ENCODE measurements at regions not wholly inside any gene's neighbourhood (a gene's known extent, or its start where the extent isn't known, plus 50 kb on each side); places are given as distances from the start of the nearest gene placed in this dataset.

DNA sequence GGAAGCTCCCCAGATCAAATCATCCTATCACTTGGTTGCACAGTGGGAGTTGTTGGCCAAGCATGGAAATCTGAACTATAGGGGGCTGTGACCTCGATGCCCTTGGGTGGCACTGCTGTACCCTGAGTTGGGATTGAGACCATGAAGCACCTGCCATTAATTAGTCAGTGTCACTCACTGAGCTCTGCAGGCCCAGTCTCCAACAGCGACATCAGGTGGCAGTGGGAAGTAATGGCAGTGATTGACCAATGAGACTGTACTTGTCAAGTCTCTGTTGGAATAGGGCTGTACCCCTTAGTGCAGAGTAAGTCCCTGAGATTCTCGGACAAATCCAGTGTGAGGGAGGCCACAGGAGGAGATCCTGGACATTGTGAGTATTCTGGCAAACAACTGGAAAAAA is 118.0 kb upstream of the RPL38 start:
- DNase-seq (ENCODE audit: insufficient read length, low spot score) (no peak), FAIRE-seq (peak; percentile 44)
- TF ChIP-seq, protein P1, sequence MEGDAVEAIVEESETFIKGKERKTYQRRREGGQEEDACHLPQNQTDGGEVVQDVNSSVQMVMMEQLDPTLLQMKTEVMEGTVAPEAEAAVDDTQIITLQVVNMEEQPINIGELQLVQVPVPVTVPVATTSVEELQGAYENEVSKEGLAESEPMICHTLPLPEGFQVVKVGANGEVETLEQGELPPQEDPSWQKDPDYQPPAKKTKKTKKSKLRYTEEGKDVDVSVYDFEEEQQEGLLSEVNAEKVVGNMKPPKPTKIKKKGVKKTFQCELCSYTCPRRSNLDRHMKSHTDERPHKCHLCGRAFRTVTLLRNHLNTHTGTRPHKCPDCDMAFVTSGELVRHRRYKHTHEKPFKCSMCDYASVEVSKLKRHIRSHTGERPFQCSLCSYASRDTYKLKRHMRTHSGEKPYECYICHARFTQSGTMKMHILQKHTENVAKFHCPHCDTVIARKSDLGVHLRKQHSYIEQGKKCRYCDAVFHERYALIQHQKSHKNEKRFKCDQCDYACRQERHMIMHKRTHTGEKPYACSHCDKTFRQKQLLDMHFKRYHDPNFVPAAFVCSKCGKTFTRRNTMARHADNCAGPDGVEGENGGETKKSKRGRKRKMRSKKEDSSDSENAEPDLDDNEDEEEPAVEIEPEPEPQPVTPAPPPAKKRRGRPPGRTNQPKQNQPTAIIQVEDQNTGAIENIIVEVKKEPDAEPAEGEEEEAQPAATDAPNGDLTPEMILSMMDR (IDR thresholded peaks at IDR 0.05; ENCODE audit: insufficient read depth, missing control alignments), result peak; percentile 23

DNA sequence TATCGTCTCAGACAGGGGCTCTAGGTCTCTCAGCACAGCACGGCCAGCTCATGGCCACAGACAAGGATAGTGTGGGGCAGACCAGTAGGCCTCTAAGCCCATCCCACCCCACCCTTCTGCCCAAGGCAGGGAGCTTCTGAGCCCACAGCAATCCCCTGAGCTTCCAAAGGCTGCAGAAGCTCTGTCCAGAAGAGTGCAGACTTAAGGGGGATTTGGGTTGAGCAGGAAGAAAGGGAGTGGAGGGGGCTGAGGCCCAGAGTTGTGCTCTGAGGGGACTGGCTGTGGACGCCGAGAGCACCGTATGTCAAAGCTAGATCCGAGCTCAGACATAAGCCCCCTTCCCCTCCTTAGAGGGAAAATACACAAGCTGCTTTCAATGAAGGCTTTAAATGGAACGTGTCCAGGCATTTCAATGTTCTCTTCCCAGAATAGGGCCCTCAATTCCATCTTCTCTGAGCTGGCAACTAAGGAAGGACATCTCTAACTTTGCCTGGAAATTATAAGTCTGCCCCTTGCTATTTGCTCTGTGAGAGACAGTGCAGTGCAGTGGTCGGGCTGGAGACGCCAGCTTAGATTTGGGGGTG is 116.4 kb upstream of the RPL38 start:
- DNase-seq (ENCODE audit: insufficient read length, low spot score) (peak; percentile 55), FAIRE-seq (peak; percentile 58)
- TF ChIP-seq, protein P1 (IDR thresholded peaks at IDR 0.05; ENCODE audit: insufficient read depth, missing control alignments), result peak; percentile 4

DNA sequence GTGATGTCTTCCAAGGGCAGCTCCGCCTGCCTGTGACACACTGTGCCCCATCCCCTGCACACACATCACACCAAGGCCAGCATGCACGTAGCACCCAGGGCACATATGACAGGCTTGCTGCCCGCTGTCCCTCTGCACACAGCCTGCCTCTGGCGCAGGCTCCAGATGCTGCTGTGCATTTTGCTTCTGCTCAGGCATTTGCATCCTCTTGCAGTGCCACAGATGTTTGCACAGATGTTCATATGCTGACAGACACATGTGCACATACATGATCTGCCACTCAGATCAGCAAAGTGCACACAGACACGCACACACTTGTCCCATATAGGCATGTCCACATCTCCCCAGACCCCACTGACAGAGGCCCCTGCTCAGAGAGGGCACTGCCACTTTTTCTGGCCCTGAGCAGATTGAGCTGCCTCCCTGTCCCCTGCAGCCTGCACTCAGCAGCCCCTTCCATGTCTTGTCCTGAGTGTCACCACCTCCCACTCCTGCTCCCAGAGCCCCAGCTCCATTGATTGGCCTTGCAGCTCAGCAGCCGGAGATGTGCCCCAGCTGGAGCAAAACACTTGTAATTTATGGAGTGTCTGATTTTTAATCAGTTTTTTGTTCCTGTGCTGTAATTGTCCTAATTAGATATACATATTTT is 115.1 kb upstream of the RPL38 start:
- no peak for FAIRE-seq
- no peak for DNase-seq (ENCODE audit: insufficient read length, low spot score)
- TF ChIP-seq, protein P1 (IDR thresholded peaks at IDR 0.05; ENCODE audit: insufficient read depth, missing control alignments), result no peak

DNA sequence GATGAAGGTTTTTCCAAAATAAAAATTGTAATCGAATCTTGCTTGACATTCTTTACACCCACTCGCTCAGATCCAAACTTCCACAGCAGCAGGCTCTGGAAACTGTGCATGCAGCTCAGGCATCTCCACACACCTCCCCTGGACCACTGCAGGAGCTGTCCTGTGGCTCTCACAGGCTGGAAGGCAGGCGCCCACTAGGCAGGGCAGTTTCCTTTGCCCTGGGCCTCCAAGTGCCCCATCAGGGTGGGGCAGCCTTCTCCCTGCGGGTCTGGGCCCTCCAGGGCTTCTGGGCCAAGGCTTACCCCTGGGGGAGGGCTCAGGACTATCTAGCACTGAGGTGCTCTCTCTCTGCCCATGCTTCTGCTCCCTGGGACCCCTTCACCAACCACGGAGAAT is 114.5 kb upstream of the RPL38 start:
- DNase-seq (ENCODE audit: insufficient read length, low spot score) (no peak), FAIRE-seq (no peak)
- TF ChIP-seq, protein P1 (IDR thresholded peaks at IDR 0.05; ENCODE audit: insufficient read depth, missing control alignments), result no peak

DNA sequence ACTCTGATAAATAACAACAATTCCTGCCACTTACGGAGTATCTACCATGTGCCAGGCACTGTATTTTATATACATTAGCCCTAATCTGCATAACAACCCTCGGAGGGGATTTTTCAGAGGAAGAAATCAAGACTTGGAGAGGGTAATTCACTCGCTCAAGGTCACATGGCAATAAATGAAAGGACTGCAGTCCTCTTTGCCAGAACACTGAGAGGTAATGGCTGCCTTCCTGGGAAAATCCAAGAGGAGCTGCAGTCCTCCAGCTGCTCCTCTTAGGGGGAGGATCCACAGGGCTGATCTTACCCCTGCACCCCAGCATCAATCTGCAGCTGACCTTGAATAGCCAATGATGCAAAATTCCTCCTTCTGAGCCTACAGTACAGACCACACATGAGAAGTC is 114.1 kb upstream of the RPL38 start:
- DNase-seq (ENCODE audit: insufficient read length, low spot score), result no peak
- FAIRE-seq, result no peak
- TF ChIP-seq, protein P1 (IDR thresholded peaks at IDR 0.05; ENCODE audit: insufficient read depth, missing control alignments), result no peak

DNA sequence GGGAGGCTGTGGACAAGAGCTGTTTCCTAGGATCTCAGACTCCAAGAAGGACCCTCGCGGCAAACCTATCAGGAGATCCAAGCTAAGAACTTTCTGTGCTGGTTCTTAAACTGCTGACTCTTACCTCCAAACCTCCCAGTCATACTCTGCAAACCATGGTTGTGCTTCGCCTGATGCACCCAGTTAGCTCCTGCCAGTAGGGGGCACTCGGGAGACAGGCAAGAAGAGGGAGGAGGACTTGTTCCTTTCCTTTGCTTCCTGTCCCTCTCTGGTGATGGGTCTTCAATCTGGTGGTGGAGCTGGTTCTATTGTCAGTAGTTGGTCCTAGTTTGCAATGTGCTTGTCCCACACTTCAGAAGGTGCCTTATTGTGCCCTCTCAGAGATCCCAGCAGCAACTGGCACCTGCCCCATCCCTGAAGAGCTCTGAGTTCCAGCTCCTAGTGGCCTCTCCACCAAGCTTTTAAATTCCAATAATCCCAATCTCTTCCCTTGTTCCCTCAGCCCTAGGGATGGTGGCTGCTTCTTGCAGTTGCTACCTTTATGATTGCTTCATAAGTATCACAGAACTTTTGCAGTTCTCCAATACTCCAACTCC is 113.5 kb upstream of the RPL38 start:
- DNase-seq (ENCODE audit: insufficient read length, low spot score) (no peak), FAIRE-seq (peak; percentile 11)
- TF ChIP-seq, protein P1 (IDR thresholded peaks at IDR 0.05; ENCODE audit: insufficient read depth, missing control alignments), result peak; percentile 94

DNA sequence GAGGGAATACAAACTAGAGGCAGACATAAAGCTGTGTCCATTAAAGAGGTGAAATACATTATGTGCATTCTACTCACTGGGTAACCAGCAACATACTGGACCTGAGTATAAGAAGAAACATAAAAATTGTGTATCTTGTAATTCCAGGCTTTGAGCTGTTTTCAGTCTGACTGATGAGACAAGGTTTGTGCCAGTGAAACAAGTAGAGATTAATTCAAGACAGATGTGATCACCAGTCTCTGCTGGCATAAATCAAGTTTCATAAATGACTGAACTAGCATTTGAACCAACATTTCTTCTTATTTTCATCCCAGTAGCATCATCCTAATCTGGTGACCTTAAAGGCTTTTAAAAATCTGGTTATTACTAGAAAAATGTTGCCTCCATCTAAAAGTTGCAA is 108.8 kb upstream of the RPL38 start:
- TF ChIP-seq, protein P1 (IDR thresholded peaks at IDR 0.05; ENCODE audit: insufficient read depth, missing control alignments), result no peak
- DNase-seq (ENCODE audit: insufficient read length, low spot score), result no peak
- FAIRE-seq, result peak; percentile 55
